NCI-H1930 (cell line): ENCODE measurements at regions not wholly inside any gene's neighbourhood (a gene's known extent, or its start where the extent isn't known, plus 50 kb on each side); places are given as distances from the start of the nearest gene placed in this dataset.
A peak's percentile ranks its signal among the peaks of the same experiment; 100 is the strongest.
"Not testable (repeated sequence)": the region's sequence is repeated elsewhere in the genome, so short reads cannot be mapped to it uniquely, and the experiment has no call there.

Source experiments
- DNase-seq, 2 experiments: peaks; one replicate each; lab custom pipeline; 2025; lab: John Stamatoyannopoulos, UW

DNA sequence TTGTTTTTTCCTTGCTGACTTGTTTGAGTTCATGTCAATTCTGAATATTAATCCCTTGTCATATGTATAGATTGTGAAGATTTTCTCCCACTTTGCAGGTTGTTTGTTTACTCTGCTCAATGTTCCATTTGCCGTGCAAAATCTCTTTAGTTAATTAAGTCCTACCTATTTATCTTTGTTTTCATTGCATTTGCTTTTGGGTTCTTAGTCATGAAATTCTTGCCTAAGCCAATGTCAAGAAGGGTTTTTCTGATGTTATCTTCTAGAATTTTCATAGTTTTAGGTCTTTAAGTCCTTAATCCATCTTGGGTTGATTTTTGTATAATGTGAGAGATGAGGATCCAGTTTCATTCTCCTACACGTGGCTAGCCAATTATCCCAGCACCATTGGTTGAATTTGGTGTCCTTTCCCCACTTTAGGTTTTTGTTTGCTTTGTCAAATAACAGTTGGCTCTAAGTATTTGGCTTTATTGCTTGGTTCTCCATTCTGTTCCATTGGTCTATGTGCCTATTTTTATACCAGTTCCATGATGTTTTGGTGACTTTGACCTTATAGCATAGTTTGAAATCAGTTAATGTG lies 163.1 kb upstream of the PGR start:
- DNase-seq: no peak

DNA sequence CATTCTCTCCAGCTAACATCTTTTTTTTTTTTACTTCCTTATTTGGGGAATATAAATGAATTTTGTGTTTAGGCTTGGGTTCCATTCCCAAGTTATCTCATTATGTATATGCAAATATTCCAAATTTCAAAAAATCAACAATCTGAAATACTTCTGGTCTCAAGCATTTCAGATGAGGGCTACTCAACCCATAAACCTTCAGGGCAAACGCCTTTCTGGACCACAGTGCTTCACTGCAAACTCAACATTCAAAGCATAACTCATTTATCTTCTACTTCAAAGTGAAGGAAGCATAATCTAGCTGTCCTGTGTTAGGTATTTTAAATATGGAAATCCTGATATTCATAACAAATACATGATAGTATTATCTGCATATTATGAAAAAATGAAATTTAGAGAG lies 161.7 kb upstream of the PGR start:
- no peak for DNase-seq

DNA sequence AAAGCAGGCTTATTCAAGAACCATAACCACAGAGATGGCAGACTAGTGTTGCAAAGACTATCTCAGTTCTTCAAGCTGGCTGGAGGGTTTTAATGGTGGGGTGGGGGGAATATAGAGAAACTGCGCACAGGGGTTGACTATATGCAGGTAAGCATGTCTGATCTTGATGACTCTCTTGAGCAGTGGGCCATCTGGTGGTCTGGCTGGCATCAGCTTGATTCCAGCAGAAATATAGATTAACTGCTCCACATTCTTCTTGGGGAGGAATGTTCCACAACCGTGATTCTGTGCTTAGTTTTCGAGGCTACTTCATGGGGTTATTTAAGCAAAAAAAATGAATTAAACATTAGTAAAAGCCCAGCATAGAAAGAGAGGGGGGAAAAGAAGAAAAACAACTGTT lies 158.8 kb upstream of the PGR start:
- no peak for DNase-seq

DNA sequence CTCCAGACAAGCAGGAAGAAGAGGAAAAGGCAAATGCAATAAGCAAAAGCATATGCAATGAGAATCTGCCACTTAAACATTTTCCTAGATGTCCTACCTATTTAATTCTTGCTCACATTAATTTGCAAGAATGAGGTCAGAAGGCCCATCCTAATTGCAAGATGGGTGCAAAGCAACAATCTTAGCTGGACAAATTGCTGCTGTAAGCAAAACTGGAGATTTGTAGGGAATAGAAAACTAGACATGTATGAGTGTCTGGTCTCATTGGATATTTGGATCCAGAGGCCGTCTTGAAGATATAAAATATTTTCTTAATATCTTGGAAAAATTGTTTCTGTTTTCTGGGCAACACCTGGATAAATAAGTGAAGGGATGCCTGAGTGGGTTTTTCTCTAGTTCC lies 150.1 kb upstream of the PGR start:
- DNase-seq: no peak

DNA sequence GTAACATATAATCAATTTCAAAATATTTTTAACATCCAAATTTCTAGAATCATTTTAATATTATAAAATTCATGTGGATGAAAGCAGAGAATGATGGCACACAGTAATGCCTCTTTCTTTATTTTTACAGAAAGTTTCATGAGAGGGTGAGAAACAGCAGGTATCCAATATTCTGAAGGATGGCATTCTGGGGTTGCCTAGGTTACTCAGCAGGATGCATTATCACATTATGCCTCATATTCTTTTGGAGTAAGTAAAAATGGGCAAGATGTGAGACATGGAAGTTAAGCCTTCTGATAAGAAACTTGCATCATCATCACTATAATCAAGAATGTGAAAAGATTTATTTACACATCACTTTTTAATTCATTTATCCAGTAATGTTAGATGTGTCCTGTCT lies 148.7 kb upstream of the PGR start:
- DNase-seq: peak in 1 of 2 experiments; percentile 44

DNA sequence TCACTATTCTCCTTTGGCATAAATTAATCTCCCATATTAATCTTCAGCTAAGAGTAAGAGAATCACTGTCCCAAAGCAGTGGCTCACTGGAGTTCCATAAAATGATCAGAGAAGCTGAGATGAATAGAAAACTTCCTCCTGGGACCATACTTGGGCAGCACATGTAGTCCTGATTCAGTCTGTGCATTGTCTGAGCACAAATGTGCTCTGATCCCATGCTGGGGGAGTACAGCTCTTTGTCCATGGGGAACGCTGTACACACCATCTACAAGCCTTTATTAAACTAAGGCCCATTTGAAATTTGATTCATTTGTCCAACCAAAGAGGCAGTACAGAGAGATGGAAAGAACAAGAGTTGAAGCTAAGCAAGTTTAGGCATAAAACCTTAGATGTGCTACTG lies 147.4 kb upstream of the PGR start:
- peak; percentile 65 to 79 for DNase-seq

DNA sequence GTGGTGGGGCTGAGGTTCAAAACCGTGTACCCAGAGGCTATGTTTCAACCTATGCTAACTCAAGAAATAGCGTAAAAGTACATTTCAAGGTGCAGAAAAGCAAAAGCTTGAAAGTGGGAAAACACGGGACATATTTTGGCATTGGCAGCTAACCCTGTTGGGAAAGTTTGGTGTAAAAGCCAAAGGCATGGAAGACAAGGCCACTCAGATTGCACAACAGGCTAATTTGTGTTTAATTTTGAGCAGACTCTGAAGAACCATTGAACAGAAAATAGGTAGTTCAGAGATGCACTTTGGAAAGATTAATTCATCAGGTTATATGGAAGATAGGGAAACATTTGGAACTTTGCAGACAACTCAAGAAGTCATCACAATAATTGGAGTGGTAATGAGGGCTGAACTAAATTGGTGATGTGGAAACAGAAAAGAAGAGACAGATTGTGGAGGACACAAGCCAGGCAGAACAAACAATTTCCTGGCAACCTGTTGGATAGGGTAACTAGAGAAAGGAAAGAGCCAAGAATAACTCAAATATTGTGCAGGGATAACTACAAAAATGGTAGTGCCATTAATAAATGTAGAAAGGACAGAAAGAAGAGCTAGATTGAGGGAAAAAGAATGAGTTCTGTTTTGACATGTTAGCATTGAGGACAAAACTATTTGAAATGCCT lies 140.5 kb upstream of the PGR start:
- DNase-seq: no peak

DNA sequence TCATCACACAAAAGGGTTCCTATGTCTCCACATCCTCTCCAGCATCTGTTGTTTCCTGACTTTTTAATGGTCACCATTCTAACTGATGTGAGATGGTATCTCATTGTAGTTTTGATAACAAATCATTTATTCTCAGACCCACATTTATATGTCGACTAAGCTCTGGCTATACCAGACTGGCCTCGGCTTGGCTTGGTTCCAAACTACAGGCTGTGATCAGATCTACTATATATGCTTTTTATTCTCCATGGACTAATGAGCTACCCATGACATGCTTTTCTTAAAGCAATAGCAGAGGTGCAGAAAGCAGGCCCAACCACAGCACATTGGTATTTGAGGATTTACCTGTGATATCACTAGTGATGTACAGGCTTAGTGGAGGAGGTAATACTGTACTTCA lies 139.8 kb upstream of the PGR start:
- DNase-seq: no peak

DNA sequence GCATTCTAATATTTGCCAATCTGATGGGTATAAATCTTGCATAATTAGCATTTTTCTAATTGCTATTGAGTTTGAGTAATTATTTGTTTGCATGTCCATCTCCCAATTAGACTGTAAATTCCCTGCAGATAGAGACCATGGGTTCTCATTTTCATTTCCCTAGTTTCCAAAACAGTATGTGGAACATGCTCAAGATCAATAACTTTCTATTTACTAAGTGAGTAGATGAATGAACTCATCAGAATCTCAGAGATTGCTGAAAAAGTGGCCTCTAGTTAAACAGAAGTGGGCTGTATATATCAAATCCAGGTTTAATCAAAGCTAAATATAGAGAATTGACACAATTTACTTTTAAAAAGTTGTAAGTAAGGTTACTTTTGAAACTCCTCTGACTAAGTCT lies 138.0 kb upstream of the PGR start:
- peak in 1 of 2 experiments; percentile 41 for DNase-seq

DNA sequence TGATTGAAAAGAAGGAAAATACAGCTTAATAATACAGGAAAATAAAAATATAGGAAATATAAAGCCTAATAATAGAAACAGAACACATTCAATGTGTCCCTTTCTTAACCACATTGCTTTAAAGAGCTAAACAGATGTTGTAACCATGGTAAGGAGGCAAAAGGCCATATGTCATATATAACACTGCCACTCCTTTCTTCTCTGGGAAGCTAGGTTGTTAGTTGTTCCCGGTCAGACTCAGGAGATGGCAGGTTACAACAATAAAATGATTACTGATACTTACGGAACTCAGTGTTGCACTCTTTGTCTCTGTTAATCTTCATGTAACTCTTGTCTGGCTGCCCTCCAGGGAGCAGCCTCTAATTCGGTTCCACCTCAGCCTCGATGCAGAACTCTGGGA lies 134.7 kb upstream of the PGR start:
- no peak for DNase-seq

DNA sequence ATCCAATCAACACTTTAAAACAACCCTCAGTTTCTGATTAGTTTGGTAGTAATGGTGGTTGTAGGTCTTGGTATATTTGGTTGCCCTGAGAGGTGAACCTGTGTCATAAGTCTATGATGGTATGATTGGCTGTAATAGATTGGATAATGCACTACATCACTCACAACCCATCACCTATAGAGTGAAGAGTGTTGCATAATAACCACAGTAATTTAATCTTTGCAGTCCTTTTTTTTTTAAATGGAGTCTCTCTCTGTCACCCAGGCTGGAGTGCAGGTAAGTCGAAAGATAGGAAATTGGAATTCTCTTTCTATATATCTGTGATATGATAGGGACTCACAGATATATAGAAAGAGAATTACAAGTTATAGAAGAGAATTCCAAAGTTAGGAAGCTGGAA lies 133.4 kb upstream of the PGR start:
- no peak for DNase-seq

DNA sequence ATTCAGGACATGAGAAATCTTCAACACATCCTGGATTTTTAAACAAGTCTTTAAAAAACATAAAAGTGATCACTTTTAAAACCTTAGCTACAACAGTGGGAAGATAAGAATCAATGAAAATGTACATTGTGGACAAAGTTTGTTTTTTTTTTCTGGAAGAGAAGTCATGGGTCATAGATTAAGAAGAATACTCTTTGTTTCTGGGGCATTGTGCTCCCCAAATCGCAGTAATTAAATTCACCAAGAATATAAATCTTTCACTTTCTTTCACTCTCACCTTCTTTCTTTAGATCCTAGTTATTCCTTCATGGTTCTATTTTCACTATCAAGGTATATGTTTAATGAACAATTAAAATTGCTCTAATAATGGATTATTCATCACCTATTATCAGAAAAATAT lies 132.6 kb upstream of the PGR start:
- no peak for DNase-seq

DNA sequence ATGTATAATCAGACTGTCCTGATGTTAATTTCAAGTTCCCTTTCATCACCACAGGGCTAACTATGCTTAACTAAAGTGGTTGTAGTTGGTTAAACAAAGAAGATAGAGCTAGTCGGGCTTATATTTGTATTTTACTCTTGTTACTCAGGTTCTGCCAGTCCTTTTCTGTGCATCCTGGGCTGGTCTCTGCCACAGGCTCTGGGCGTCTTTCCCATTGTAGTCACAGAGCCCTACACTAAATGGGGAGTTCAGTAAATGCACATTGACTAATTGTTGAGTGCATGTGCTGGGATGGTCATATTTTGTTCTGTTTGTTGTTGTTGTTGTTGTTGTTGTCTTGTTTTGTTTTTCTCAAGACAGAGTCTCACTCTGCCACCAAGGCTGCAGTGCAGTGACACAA lies 125.4 kb upstream of the PGR start:
- no peak for DNase-seq

DNA sequence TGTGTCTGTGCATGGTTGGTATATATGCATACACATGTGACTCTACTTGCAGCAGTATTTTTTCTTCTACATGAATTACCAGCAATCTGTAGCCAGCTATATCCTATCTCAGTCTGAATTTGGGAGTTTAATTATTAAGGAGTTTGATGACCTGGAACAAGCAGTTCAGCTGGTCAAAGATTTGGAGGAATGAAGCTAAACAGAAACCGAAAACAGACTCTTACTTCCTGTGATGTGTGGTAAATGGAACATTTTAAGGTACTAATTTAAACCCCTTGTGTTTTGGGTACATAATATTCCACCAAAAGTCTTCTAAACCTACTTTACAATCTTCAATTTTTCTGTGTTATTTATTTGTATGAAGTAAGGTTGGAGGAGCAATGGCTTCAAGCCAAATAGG lies 124.4 kb upstream of the PGR start:
- DNase-seq: no peak

DNA sequence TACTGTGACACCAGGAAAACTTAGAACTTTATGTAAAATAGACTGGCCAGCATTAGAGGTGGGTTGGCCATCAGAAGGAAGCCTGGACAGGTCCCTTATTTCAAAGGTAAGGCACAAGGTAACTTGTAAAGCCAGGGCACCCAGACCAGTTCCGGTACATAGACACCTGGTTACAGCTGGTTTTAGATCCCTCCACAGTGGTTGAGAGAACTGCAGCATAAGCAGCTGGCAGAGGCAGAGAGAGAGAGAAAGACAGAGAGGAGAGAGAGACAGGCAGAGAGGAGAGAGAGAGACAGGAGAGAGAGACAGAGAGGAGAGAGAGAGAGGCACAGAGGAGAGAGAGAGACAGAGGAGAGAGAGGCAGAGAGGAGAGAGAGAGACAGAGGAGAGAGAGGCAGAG lies 116.0 kb upstream of the PGR start:
- not testable (repeated sequence) for DNase-seq

DNA sequence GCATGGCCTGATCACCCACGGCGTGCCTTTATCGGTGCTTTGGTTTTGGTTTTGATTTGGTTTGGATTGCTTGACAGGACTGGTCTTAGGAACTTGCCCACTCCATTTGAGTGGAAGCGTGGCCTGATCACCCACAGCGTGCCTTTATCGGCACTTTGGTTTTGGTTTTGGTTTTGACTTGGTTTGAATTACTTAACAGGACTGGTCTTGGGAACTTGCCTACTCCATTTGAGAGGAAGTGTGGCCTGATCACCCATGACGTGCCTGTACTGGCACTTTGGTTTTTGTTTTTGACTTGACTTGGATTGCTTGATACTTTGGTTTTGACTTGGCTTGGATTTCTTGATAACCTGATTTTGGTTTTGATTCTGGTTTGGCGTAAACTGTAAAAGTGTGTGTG lies 115.5 kb upstream of the PGR start:
- not testable (repeated sequence) for DNase-seq

DNA sequence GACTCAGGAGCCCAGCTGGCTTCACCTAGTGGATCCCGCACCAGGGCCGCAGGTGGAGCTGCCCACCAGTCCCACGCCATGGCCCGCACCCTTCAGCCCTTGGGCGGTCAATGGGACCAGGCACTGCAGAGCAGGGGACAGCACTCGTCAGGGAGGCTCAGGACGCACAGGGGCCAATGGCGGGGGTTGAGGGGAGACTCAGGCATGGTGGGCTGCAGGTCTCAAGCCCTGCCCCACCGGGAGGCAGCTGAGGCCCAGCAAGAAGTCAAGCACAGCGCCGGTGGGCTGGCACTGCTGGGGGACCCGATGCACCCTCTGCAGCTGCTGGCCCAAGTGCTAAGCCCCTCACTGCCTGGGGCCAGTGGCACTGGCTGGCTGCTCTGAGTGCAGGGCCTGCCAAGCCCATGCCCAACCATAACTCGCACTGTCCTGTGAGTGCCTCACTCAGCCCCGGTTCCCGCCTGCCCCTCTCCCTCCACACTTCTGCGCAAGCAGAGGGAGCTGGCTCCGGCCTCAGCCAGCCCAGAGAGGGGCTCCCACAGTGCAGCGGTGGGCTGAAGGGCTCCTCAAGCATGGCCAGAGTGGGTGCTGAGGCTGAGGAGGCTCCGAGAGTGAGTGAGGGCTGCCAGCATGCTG lies 111.7 kb upstream of the PGR start:
- no peak for DNase-seq

DNA sequence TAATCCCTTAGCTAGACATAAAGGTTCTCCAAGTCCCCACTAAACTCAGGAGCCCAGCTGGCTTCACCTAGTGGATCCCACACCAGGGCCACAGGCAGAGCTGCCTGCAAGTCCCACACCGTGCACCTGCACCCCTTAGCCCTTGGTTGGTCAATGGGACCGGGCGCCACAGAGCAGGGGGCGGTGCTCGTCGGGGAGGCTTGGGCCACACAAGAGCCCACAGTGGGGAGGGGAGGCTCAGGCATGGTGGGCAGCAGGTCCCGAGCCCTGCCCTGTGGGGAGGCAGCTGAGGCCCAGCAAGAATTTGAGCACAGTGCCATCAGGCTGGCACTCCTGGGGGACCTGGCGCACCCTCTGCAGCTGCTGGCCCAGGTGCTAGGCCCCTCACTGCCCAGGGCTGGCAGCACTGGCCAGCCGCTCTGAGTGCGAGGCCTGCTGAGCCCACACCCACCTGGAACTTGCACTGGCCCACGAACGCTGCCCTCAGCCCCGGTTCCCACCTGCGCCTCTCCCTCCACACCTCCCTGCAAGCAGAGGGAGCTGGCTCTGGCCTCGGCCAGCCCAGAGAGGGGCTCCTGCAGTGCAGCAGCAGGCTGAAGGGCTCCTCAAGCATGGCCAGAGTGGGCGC lies 101.7 kb upstream of the PGR start:
- DNase-seq: not testable (repeated sequence)

DNA sequence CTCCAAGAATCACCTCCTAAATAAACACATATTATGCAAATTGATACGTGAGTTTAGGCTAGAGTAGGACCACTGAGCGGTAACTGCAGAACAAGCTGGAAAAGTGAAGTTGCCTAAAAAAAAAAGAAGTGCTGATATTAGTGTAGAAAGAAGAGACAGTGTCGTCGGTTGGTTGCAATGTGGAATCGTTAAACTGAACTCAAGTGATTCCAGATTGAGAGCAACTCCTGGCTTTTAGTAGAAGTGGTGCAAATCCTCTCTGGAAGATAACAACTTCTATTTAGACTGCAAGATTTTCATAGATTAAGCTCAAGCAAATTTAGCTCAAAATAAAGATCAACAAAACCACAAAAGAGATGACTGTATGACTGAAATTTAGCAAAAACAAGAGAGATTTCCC lies 97.0 kb upstream of the PGR start:
- no peak for DNase-seq

DNA sequence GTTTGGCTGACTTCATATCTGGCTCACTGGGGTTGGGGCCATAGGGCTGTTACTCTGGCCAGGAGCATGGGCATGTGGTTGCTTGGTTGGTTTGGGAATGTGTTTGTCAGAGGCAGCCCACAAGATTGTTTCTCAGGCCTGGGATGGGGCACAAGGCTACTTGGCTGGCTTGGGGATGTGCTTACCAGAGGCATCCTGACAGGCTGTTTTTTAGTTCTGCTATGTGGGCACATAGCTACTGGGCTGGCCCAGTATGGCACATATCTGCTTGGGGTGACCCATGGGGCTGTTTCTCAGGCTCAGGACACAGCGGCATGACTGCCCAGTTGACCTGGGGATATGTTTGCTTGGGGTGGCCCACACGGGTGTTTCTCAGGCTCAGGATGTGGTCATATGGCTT lies 94.6 kb upstream of the PGR start:
- no peak for DNase-seq

DNA sequence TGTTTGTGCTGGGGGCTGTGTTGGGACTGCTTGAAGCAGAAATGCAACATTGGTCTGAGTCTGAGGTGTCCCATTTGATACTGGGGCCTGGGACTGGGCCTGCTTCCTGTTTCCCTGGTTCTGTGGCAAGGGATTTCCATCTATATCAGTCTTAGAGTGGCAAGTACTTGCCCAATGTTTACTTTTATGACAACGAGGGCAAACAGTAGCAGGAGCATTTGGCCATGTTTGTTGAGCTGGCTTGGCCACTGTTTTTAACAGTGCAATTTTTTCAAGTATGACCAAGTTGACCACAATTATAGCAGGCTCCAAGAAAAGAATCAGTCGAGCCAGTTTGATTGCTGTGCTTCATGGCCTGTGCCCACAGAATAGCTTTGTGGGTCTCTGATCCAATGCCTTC lies 88.5 kb upstream of the PGR start:
- DNase-seq: not testable (repeated sequence)

DNA sequence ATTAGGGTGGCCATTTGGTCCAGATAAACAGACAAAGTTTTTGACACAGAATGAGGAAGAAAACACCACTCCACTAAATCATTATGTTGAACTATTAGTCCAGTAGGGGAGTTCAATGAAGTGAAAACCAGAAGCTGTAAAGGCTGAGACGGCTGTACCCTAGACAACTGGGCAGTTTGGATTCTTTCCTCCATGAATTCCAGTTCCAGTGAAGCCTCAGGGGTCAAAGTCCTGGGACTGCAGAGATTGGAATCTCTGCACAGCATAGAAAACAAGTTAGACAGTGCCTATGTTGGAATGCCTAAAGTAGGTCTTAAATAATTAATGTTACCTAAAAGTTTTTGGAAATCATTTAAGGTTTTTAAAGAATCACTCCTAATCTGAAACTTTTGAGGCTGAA lies 86.5 kb upstream of the PGR start:
- DNase-seq: not testable (repeated sequence)

DNA sequence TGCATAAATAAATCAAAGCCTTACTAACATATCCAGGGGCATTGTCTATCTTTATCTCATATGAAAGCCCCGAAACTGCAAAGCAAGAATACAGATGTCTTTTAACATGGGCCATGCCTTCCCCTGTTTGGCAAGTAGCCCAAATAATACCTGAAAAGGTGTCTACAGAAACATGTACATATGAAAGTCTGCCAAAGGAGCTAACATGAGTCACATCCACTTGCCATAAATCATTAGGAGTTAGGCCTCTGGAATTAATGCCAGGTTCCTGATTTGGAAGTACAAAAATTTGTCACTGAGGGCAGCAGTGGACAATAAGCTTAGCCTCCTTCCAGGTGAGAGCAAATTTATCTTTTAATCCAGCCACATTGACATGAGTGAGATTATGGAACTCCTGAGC lies 85.5 kb upstream of the PGR start:
- DNase-seq: no peak
